HG02763 (cell line): ENCODE measurements at regions not wholly inside any gene's neighbourhood (a gene's known extent, or its start where the extent isn't known, plus 50 kb on each side); places are given as distances from the start of the nearest gene placed in this dataset.
"Not testable (repeated sequence)": the region's sequence is repeated elsewhere in the genome, so short reads cannot be mapped to it uniquely, and the experiment has no call there.

ENCODE experiments used
- ATAC-seq: cut with Tn5 transposase; IDR thresholded peaks from one replicate; pipeline ENCODE4 v1.9.1; 2021; ENCODE audit warnings: mild to moderate bottlenecking, moderate library complexity; ENCODE audit not compliant: unreplicated experiment

DNA sequence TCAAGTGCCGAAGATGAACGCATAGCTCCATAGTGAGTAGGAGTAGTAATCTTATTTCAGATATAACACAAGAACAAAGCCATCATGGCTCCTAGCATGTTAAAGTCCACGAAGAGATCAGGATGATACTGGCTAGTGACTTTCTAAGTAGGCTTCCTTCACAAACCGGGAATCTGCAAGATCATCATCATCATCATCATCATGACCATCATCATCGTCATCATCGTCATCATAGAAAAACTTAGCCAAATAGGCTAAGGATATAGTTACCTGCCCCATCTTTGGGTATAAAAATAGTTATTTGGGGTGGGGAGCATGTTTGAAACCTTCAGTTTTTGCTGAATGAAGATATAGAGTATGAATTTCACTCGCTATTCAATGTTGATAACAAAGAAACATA is 57.9 kb downstream of the PYDC2 start:
- no peak for ATAC-seq

DNA sequence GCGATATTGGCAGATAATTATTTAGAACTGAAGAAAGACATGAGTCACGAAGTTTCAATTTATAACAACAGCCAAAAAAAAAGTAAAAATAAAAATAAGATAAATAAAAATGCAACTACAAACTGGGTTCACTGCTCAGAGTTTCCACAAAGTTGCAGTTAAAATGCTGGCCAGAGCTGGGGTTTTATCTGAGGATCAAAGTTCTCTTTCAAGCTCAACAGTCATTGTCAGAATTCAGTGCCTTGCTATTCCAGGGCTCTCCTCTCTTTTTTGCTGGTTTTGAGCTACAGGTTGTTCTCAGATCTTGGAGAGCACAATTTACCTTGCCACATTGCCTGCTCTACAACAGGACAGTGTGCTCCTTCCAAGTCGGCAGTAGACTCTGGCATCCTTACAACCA is 60.1 kb downstream of the PYDC2 start:
- no peak for ATAC-seq

DNA sequence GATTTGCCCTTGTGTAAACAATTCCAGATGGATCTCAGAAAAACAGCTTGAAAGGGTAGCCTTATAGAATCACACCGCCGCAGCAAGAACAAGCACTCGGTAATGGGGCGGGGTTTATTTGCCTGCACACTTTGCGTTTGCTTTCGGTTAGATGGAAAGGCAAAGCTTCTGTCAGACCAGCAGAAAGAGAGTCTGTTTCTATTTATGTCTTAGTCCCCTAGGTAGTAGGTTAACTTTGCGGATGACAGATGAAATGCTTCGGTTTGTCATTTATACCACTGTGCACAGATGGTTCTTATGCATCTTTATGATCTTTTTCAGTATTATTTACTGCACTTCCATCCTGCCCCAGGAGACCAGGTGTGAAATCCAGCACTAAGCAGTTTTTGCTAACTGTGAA is 62.2 kb downstream of the PYDC2 start:
- no peak for ATAC-seq

DNA sequence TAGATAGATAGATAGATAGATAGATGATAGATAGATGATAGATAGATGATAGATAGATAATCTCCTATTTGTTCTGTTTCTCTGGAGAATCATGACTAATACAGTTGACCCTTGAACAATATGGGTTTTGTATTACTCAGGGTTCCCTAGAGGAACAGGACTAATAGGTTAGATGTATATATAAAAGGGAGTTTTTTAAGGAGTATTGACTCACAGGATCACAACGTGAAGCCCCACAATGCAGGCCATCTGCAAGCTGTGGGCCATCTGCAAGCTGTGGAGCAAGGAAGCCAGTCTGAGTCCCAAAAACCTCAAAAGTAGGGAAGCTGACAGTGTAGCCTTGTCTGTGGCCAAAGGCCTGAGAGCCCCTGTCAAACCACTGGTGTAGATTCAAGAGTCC is 67.6 kb downstream of the PYDC2 start:
- no peak for ATAC-seq

DNA sequence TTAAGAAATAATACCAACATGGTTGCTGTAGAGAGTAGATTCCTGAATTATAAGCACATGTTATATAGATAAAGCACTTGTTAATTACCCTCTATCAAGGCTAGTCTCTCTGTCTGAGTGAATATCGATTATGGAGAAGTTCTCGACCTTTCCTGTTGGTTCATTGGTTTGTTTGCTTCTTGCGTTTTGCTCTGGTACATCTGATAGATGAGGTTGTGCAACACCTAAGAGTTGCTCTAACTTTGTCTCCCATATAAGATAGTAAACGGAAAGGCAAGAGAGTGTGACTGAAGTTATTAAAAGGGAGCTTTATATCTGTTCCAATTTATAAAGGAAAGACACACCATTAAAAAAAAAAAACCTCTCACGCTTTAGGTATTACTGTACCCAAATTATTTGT is 69.0 kb downstream of the PYDC2 start:
- no peak for ATAC-seq

DNA sequence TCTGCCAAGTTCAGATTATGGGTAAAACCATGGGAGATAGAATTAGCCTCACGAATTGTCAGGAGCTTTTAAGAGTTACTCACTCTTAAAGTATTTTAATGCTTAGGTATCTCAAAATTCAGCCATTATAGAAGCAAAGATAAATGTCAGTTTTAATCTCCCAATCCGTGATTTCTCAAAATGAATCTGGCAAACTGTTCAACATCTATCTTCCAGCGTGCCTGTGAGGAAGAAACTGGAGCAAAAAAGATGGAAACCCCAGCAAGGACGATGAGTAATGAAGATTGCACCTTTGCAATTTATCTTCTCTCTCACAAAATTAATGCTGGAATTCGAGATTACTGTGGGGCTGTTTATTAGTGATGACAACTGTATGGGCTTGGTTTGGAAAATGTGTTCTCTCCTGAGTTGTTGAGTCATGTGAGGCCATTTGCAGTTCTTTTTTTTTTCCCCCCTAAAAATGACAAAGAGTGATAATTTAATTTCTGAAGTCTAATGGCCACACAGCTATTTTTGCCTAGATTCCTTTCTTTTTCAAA is 70.5 kb downstream of the PYDC2 start:
- ATAC-seq: no peak

DNA sequence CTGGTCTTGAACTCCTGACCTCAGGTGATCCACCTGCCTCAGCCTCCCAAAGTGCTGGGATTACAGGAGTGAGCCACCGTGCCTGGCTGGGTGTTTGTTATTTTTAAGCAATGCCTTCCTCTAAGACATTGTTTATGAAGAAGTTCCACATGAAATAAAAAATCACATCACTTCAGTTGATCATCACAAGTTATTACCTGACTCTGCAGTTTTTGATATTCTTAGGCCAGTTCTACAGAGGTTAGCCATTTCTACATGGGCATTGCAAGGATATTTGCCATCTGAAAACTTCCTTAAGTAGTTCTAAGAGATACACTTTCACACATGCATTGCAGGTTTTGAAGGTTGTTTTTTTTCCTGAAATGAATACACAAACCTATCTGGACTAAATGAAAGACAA is 82.1 kb downstream of the PYDC2 start:
- ATAC-seq: no peak

DNA sequence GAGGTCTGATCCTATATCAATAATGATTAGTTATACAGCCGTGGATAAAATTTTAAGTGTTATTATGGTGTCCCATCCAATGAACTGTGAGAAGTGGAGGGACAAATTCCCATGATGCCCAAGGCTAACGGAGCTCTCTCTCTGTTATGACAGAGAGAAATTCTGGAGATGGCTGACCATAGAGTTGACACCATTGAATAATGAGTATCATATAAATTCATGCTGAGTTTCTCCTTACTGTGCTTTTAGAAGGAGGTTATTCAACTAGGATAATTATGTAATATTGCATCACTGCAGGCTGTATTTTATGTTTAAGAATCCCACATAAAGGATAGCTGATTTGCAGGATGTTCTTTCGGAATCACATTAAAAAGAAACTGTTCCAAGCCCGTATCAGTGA is 82.9 kb downstream of the PYDC2 start:
- no peak for ATAC-seq

DNA sequence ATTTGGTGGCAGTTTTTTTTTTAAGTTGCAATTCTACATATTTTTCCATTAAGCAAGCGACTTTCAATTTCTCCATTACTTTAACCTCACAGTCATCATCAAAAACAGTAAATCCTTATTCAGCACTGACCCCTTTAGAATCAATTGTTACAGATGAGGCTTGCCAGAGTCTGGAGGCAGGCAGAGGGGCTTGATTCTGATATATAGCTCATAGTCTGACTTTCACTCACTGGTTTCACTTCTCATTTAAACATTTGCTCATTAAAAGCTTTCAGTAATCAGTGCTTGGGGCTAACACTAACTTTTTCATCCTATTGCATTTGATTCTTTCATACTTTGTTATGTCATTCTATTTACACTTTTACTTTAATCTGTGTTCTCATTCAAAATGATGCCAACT is 88.4 kb downstream of the PYDC2 start:
- no peak for ATAC-seq

DNA sequence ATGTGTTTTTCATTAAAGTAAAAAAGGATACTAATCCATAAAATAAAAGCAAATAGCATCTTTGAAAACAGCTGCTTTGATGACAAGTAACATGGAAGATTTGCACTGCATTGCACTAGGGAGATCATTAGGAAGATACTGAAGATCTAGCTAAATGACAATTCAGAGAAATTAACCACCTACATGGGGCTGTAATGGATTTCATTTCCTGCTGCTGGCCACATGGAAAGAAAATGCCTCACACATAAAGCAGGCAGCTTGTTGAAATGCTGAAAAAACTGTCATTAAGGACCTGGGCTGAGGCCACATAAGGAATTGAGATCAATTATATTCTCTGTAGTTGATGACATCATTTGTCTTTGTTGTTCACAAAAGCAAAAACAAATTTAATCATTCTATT is 94.1 kb downstream of the PYDC2 start:
- no peak for ATAC-seq

DNA sequence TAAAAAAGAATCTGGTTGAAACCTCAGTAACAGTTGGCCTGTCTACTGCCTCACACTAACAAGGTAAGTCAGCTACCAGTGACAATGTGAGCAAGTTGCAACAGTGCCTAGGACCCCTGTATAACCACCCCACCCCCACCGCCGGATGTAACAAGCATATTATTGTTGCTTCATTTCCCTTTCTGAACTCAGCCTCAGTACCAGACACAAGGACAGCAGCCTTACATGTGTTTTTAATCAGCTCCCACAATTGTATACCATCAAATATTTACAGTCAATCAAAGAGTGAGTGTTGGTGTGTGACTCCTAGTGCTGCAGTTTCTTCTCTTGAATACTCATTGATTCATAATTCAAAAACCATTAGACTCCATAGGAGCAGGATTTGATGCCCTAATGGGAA is 96.4 kb downstream of the PYDC2 start:
- ATAC-seq: no peak

DNA sequence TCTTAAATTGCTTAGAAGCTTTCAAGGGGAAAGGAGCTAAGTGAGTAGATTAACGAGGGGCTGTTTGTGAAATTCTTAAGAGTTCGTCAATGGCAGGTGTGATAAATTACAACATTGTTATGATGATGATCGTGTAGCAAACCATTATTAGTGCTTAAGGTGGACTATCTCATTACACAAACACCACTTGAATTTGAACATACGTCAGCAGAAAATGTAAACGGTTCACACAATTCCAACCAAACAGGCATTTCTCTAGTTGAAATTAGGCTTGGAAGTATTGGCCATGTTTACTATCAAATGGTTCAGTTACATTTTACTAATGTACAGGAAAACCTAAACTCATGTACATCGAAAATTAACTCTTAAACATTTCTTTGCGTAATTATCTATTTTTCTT is 102.8 kb downstream of the PYDC2 start:
- ATAC-seq: no peak

DNA sequence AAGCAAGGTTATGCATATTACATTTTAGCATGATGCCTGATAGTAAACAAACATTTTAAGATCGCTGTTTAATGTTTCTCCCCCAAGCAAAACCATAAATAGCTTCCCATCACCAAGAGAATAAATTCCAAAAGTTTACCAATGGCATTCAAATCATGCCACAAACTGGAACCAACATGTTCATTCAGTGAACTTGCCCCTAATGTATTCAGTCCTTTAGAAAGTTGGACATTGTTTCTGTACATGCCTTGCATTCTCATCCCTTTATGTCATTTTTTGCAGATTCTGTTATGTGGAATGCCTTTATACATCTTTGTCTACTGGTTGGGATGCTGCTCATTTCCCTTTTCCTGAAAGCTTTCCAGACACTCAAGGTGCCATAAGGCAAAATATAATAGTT is 105.5 kb downstream of the PYDC2 start:
- no peak for ATAC-seq

DNA sequence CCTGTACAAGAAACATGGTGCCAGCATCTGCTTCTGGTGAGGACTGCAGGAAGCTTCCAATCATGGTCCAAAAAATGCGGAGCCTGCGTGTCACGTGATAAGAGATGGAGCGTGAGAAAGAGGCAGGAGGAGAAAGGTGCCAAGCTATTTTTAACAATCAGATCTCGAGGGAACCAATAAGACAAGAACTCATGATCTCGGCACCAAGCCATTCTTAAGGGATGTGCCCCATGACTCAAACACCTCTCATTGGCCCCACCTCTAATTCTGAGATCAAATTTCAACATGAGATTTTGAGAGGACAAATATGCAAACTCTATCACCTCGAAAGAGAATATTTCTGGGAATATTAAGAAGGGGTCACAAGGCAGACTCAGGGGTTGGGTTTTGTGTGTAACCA is 107.2 kb downstream of the PYDC2 start:
- ATAC-seq: no peak

DNA sequence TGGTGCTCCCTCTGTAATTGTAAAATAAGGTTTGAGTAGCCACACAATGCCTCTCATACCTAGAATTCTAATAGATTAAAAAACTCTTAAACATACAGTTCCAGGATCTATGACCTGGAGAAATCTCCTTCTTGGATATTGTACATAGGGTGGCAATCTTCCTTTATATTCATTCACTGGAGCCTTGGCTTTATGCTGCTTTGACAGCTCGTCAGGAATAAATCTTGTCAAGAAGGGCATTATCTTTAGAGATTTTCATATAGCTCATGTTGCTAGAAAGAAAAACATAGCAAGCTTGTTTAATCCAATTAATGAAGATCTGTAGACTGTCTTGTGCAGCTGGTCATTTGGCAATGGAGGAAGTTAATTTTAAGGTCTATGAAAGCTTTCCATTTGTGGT is 131.1 kb downstream of the PYDC2 start:
- ATAC-seq: no peak

DNA sequence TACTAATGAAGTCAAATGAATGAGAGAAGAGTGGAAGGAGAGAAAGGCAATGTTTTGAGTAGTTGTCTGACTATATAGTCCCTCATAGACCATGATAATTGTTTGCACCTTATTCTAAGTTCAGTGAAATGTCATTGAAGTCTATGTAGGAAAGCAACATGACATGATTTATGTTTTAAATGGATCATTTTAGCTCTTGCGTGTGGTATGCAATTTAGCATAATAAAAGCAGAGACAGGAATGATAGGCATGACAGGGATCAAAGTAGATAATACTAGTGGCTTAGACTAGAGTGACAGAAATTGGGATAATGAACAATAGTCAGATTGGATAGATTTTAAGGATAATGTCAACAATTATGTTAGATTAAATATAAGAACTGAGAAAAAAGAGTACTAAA is 132.5 kb downstream of the PYDC2 start:
- no peak for ATAC-seq

DNA sequence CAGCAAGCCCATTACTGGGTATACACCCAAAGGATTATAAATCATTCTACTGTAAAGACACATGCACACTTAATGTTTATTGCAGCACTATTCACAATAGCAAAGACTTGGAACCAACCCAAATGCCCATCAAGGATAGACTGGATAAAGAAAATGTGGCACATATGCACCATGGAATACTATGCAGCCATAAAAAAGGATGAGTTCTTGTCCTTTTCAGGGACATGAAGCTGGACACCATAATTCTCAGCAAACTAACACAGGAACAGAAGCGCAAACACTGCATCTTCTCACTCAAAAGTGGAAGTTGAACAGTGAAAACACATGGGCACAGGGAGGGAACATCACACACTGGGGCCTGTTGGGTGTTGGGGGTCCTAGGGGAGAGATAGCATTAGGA is 154.5 kb downstream of the PYDC2 start:
- not testable (repeated sequence) for ATAC-seq

DNA sequence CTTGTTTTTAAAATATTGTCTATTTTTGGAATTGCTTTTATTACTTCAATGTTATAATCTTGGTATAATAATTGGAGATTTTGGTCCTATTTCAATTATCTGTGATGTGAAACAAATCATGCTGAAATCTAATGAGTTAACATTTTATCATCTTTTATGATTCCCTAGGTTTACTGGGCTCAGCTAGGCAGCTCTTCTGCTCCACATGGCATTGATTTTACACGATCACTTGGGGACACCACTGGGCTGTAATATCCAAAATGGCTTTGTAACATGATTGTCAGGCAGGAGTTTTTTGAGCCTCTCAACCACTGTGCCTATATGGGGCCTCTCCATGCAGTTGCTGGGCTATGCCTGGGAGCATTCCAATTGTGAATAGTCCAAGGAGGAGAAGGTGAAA is 163.3 kb downstream of the PYDC2 start:
- ATAC-seq: no peak

DNA sequence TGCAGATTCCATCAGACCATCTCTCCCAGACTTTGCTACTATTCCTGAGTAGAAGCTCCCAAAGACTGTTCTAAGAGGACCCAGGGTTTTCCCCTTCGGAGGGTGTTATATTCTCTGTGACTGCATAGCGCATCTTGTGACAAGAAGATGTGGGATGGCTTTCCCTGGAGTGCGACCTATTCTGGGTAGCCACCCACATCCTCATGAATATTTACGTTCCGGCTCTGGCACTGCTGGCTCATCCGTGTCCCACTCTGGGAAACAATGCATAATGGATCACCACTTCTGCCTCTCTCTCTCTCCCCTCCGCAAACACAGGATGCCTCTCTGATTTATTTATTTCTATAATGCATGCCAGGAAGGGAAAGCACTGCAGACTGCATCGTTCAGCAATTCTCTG is 166.1 kb downstream of the PYDC2 start:
- no peak for ATAC-seq

DNA sequence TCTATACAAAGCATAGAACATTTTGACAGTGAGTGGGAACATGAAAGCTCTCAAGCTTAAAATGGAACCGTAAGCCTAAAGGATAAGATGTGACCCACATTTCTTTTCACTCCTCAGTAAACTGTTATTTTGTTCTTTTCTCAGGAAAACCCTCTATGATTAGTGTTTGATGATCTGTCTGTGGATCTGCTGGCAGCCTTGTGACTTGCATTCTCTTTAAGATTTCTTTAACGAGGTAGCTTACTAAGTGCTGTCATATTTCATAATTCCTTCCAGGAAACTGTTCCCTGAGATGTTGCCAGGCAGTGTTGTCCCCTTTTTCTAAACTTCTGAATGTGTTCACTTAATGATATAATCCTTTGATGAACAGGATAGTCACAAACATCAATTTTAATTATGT is 167.6 kb downstream of the PYDC2 start:
- ATAC-seq: no peak

DNA sequence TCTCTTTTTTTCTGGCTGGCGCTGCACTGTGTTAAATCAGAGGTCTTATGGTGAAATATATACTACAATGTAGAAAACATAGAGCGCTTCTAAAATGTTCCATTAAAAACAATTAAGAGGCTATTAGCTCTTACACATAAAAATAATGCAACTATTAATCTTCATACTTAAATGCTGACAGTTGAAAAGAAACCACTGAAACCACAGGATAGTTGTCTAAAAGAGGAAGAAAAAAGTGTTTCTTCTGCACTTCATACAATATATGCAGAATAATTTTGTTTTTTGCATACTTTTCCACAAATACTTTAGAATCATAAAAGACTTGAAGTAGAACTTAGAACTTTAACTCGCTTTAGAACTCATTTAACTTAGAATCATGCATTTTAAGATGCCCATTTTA is 170.5 kb downstream of the PYDC2 start:
- ATAC-seq: no peak

DNA sequence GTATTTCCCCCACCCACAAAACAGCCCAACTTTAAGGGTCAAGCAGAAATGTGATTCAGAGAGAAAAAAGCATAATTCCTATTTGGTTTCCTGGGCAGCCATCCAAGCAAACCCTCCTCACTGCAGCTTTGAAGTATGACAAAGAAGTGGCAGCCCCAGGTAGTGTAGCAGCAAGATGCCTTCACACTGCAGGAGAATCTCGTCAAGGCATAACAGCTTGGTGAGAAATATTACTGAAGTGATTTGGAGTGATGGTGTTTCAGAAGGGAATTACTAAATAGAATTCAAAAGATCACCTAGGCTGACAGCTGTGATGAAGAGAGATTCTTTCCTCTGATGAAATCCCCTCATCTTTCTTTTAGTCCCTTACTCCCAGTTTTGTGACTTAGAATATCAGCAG is 173.9 kb downstream of the PYDC2 start:
- no peak for ATAC-seq

DNA sequence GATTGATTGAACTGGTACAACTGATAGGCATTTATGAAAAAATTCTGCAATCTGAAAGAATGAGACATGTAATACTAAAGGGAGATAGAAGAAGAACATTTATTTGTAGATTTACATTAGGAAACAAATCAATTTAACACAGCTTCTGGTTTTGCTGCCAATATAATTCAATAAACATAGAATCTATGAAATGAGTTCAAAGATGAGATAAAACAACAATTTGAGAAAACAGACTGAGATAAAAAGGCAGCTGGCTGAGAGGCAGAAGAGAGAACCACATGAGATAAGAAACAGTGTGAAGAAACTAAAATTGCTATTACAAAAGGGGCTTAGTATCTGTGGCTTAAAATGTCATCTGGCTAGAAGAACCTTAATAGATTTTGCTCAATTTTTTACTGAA is 176.6 kb downstream of the PYDC2 start:
- no peak for ATAC-seq

DNA sequence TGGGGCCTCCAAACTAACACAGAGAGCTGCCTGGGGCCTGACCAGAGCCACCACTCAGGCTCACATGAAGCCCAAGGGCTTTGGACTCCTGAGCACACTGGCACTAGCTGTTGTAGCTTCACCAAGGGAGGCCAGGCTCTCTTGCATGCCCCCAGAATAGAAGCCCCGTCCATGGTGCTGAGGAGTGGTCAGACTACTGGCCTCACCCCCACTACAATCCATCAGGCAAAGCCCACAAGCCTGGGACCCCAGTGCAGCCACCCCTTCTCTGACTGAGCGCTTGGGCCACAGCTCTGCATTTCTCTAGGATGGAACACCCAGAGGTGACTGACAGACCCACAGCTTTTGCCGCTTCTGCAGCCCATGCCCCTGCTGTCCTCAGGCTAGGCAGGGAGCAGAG is 180.8 kb downstream of the PYDC2 start:
- ATAC-seq: no peak
